CD14-positive monocyte (primary cell): ENCODE measurements at regions not wholly inside any gene's neighbourhood (a gene's known extent, or its start where the extent isn't known, plus 50 kb on each side); places are given as distances from the start of the nearest gene placed in this dataset.

ENCODE experiments used
- DNase-seq, 3 donors: peaks; one replicate each; pipeline ENCODE4 v3.0.0-alpha.2; 2011 to 2022
- H2AFZ ChIP-seq: 2 replicates; pipeline ENCODE4 v1.6.0; 2012; ENCODE audit warnings: mild to moderate bottlenecking, low read depth, low read length, inconsistent platforms; ENCODE audit not compliant: insufficient read depth, poor library complexity, severe bottlenecking
- H3K27ac ChIP-seq, 2 donors: 1 replicate in 1 of 2; 2 replicates in 1 of 2; pipeline ENCODE4 v1.5.1; 2012 to 2013; ENCODE audit warnings: low read length in 2 of 2, control low read depth in 1 of 2, inconsistent platforms in 1 of 2, low read depth in 1 of 2, mild to moderate bottlenecking in 1 of 2
- H3K27me3 ChIP-seq, 2 donors: one replicate each; pipeline versions ENCODE4 v1.6.0 to v1.6.1; 2011 to 2013; ENCODE audit warnings: low read length in 2 of 2; ENCODE audit not compliant: control insufficient read depth in 2 of 2, insufficient read depth in 2 of 2
- H3K36me3 ChIP-seq, 2 donors: replicated peaks in 1 of 2; 1 replicate in 1 of 2; 2 replicates in 1 of 2; pipeline versions ENCODE4 v1.5.1 to v1.6.1; 2012 to 2013; ENCODE audit warnings: low read length in 2 of 2, control low read depth in 1 of 2, inconsistent platforms in 1 of 2, mild to moderate bottlenecking in 1 of 2; ENCODE audit not compliant: insufficient read depth in 2 of 2, control insufficient read depth in 1 of 2
- H3K4me1 ChIP-seq, 2 donors: 1 replicate in 1 of 2; 2 replicates in 1 of 2; pipeline versions ENCODE4 v1.5.1 to v1.6.1; 2012 to 2013; ENCODE audit warnings: low read length in 2 of 2, control low read depth in 1 of 2, inconsistent platforms in 1 of 2, mild to moderate bottlenecking in 1 of 2, moderate library complexity in 1 of 2; ENCODE audit not compliant: insufficient read depth in 2 of 2, control insufficient read depth in 1 of 2
- H3K4me2 ChIP-seq: replicated peaks from 2 replicates; pipeline ENCODE3; 2012; ENCODE audit warnings: low read length, moderate library complexity, mild to moderate bottlenecking; ENCODE audit not compliant: poor library complexity, severe bottlenecking; ENCODE audit errors: extremely low read depth
- H3K4me3 ChIP-seq, 3 experiments: fragments of 200-600 bp in 1 of 3; sonication (generic) in 1 of 3; replicated peaks in 1 of 3; 1 replicate in 2 of 3; 2 replicates in 1 of 3; pipeline ENCODE4 v1.5.1; 2011 to 2013; ENCODE audit warnings: low read length in 3 of 3, mild to moderate bottlenecking in 3 of 3, control low read depth in 2 of 3, low read depth in 2 of 3, inconsistent platforms in 1 of 3, moderate library complexity in 1 of 3
- H3K79me2 ChIP-seq: 2 replicates; pipeline ENCODE4 v1.6.0; 2012; ENCODE audit warnings: mild to moderate bottlenecking, control low read depth, inconsistent platforms, low read length, moderate library complexity; ENCODE audit not compliant: insufficient read depth
- H3K9ac ChIP-seq: 2 replicates; pipeline ENCODE4 v1.6.0; 2017; ENCODE audit warnings: low read length, mild to moderate bottlenecking; ENCODE audit not compliant: insufficient read depth, poor library complexity, severe bottlenecking
- H3K9me3 ChIP-seq, 2 donors: replicated peaks in 1 of 2; 1 replicate in 1 of 2; 2 replicates in 1 of 2; pipeline versions ENCODE4 v1.5.1 to v1.6.1; 2012 to 2013; ENCODE audit warnings: low read length in 2 of 2, control low read depth in 1 of 2; ENCODE audit not compliant: control insufficient read depth in 1 of 2, insufficient read depth in 1 of 2
- H4K20me1 ChIP-seq: 2 replicates; pipeline ENCODE4 v1.6.0; 2012; ENCODE audit warnings: mild to moderate bottlenecking, low read length, control low read depth, moderate library complexity; ENCODE audit not compliant: insufficient read depth
- H3K27ac Mint-ChIP-seq, 7 donors: one replicate each; pipeline ENCODE4 v1.8.0; 2020; ENCODE audit warnings: mild to moderate bottlenecking in 7 of 7, mixed read lengths in 7 of 7, moderate library complexity in 6 of 7, inconsistent platforms in 2 of 7
- H3K27me3 Mint-ChIP-seq, 3 donors: one replicate each; pipeline ENCODE4 v1.8.0; 2021 to 2022; ENCODE audit warnings: low read depth in 3 of 3, mild to moderate bottlenecking in 3 of 3, mixed read lengths in 3 of 3, moderate library complexity in 3 of 3, inconsistent platforms in 1 of 3
- H3K36me3 Mint-ChIP-seq, 2 donors: one replicate each; pipeline ENCODE4 v1.8.0; 2020; ENCODE audit warnings: mixed read lengths in 2 of 2, inconsistent platforms in 1 of 2, mild to moderate bottlenecking in 1 of 2
- H3K4me1 Mint-ChIP-seq: one replicate; pipeline ENCODE4 v1.8.0; 2020; ENCODE audit warnings: mild to moderate bottlenecking, mixed read lengths
- H3K4me3 Mint-ChIP-seq, 2 donors: one replicate each; pipeline ENCODE4 v1.8.0; 2020; ENCODE audit warnings: mild to moderate bottlenecking in 2 of 2, mixed read lengths in 2 of 2, moderate library complexity in 1 of 2
- H3K9me3 Mint-ChIP-seq, 7 donors: one replicate each; pipeline ENCODE4 v1.8.0; 2020 to 2022; ENCODE audit warnings: mixed read lengths in 7 of 7, mild to moderate bottlenecking in 6 of 7, moderate library complexity in 6 of 7, inconsistent platforms in 2 of 7
- WGBS: methylation state at CpG from one replicate; pipeline ENCODE4 v1.1.5; 2013; ENCODE audit warnings: missing lambda C conversion rate; ENCODE audit not compliant: insufficient coverage; 5-methylcytosine and 5-hydroxymethylcytosine counted together
- intact Hi-C, 2 donors: fragments of 100-400 bp; cut with micrococcal nuclease; formaldehyde crosslinking; loops; one replicate each; pipeline versions ENCODE4 v1.15.0 to v1.15.1; 2023
- TF ChIP-seq, protein P1 (sequence below): fragments of 200-600 bp; IDR thresholded peaks from one replicate; pipeline ENCODE4 v1.8.0; 2022; ENCODE audit warnings: antibody characterized with exemption, mild to moderate bottlenecking

GRCh38 chr9:26220367-26220766 lies 542.1 kb upstream of the TUSC1 start:
- H3K9me3 ChIP-seq, result peaks cover 5 to 9% of the 10 kb centered on the region in 2 donors
- H3K27ac Mint-ChIP-seq, result no peak overlapping the region
- H3K4me1 Mint-ChIP-seq, result no peaks in the 10 kb centered on the region
- H3K4me2 ChIP-seq, result no peak overlapping the region
- DNase-seq, result no peak
- H3K27ac ChIP-seq, result no peak overlapping the region
- H3K79me2 ChIP-seq, result no peaks in the 10 kb centered on the region
- intact Hi-C loops, result no loop called here
- H3K27me3 ChIP-seq, result no peaks in the 10 kb centered on the region
- H2AFZ ChIP-seq, result no peak overlapping the region
- H3K4me1 ChIP-seq, result no peaks in the 10 kb centered on the region
- H3K27me3 Mint-ChIP-seq, result no peaks in the 10 kb centered on the region
- H4K20me1 ChIP-seq, result no peaks in the 10 kb centered on the region
- H3K9ac ChIP-seq, result no peak overlapping the region
- TF ChIP-seq, protein P1, sequence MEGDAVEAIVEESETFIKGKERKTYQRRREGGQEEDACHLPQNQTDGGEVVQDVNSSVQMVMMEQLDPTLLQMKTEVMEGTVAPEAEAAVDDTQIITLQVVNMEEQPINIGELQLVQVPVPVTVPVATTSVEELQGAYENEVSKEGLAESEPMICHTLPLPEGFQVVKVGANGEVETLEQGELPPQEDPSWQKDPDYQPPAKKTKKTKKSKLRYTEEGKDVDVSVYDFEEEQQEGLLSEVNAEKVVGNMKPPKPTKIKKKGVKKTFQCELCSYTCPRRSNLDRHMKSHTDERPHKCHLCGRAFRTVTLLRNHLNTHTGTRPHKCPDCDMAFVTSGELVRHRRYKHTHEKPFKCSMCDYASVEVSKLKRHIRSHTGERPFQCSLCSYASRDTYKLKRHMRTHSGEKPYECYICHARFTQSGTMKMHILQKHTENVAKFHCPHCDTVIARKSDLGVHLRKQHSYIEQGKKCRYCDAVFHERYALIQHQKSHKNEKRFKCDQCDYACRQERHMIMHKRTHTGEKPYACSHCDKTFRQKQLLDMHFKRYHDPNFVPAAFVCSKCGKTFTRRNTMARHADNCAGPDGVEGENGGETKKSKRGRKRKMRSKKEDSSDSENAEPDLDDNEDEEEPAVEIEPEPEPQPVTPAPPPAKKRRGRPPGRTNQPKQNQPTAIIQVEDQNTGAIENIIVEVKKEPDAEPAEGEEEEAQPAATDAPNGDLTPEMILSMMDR, result no peak
- no peaks in the 10 kb centered on the region for H3K36me3 Mint-ChIP-seq
- no peak overlapping the region for H3K4me3 ChIP-seq
- H3K9me3 Mint-ChIP-seq, result peaks cover 1 to 11% (median 7%) of the 10 kb centered on the region in 7 donors
- no peak overlapping the region for H3K4me3 Mint-ChIP-seq
- H3K36me3 ChIP-seq, result no peaks in the 10 kb centered on the region

- Mint-ChIP-seq H3K4me1 (no peaks in the 10 kb centered on the region), H3K27me3 (no peaks in the 10 kb centered on the region), H3K36me3 (no peaks in the 10 kb centered on the region), H3K9me3 (peaks cover under 1 to 13% (median 9%) of the 10 kb centered on the region in 7 donors), H3K4me3 (no peak overlapping the region), H3K27ac (no peak overlapping the region)
- Histone ChIP-seq H3K4me2 (no peak overlapping the region), H3K27me3 (no peaks in the 10 kb centered on the region), H3K36me3 (no peaks in the 10 kb centered on the region), H3K4me3 (no peak overlapping the region), H3K9ac (no peak overlapping the region), H3K79me2 (no peaks in the 10 kb centered on the region), H4K20me1 (no peaks in the 10 kb centered on the region), H3K9me3 (peaks cover 9% of the 10 kb centered on the region in 2 donors), H2AFZ (no peak overlapping the region), H3K27ac (no peak overlapping the region), H3K4me1 (no peaks in the 10 kb centered on the region)
- no peak for DNase-seq
- 100% methylated on average over 4 of the region's 9 CpGs for WGBS
- intact Hi-C loops, result no loop called here
- TF ChIP-seq, protein P1, result no peak
Measured at GRCh38 chr9:26219961-26220360, 541.7 kb upstream of the TUSC1 start.
